ENCODE measurements at regions not wholly inside any gene's neighbourhood (a gene's known extent, or its start where the extent isn't known, plus 50 kb on each side); places are given as distances from the start of the nearest gene placed in this dataset.

GRCh38 chr15:93829115-93829870 lies 402.1 kb upstream of the MCTP2 start:
- Mint-ChIP-seq H3K4me3 (ENCODE audit: unreplicated experiment) (no peak overlapping the region), H3K36me3 (ENCODE audit: low read depth, unreplicated experiment) (no peaks in the 10 kb centered on the region), H3K4me1 (ENCODE audit: low read depth, unreplicated experiment) (peaks cover 15% of the 10 kb centered on the region), H3K27me3 (ENCODE audit: low read depth, unreplicated experiment) (peaks cover 2% of the 10 kb centered on the region), H3K27ac (ENCODE audit: unreplicated experiment) (peak overlapping the region; percentile 98), H3K9me3 (ENCODE audit: unreplicated experiment) (no peaks in the 10 kb centered on the region)
- peak overlapping the region; percentile 10 for H3K4me2 ChIP-seq (ENCODE audit: low read length)
- peak overlapping the region; percentile 2 for H3K9ac ChIP-seq (ENCODE audit: low read length)
- H3K27ac ChIP-seq (ENCODE audit: low read depth, low read length), result peak overlapping the region; percentile 53
- DNase-seq (ENCODE audit: low read depth), result peak; percentile 85
- peaks cover 7% of the 10 kb centered on the region for H3K4me1 ChIP-seq (ENCODE audit: insufficient read depth, low read length)
- H3K4me3 ChIP-seq (ENCODE audit: insufficient read depth, low read depth, low read length), result no peak overlapping the region
- H3K36me3 ChIP-seq (ENCODE audit: insufficient read depth, low read length), result no peaks in the 10 kb centered on the region
- no peaks in the 10 kb centered on the region for H3K79me2 ChIP-seq (ENCODE audit: insufficient read depth, low read length)
- FAIRE-seq, result peak; percentile 67
- no peaks in the 10 kb centered on the region for H3K27me3 ChIP-seq (ENCODE audit: insufficient read depth, low read length)
- H4K20me1 ChIP-seq (ENCODE audit: insufficient read depth, low read length), result no peaks in the 10 kb centered on the region
- no peak for TF ChIP-seq EZH2 (IDR thresholded peaks at IDR 0.05; ENCODE audit: insufficient read depth, low read length)
- no peak for TF ChIP-seq CTCF (IDR thresholded peaks at IDR 0.05; ENCODE audit: insufficient read depth, low read depth, low read length)
- no peaks in the 10 kb centered on the region for H3K9me3 ChIP-seq (ENCODE audit: insufficient read depth, low read depth, low read length)
- peak overlapping the region; percentile 33 for H2AFZ ChIP-seq (ENCODE audit: low read depth, low read length)

- Histone ChIP-seq H3K36me3 (ENCODE audit: insufficient read depth, low read length) (no peaks in the 10 kb centered on the region), H3K27ac (ENCODE audit: low read depth, low read length) (no peak overlapping the region), H3K4me2 (ENCODE audit: low read length) (no peak overlapping the region), H3K27me3 (ENCODE audit: insufficient read depth, low read length) (no peaks in the 10 kb centered on the region), H3K9ac (ENCODE audit: low read length) (no peak overlapping the region), H3K9me3 (ENCODE audit: insufficient read depth, low read depth, low read length) (no peaks in the 10 kb centered on the region), H3K4me3 (ENCODE audit: insufficient read depth, low read depth, low read length) (no peak overlapping the region), H2AFZ (ENCODE audit: low read depth, low read length) (no peak overlapping the region), H3K4me1 (ENCODE audit: insufficient read depth, low read length) (peaks cover 7% of the 10 kb centered on the region), H4K20me1 (ENCODE audit: insufficient read depth, low read length) (no peaks in the 10 kb centered on the region), H3K79me2 (ENCODE audit: insufficient read depth, low read length) (no peaks in the 10 kb centered on the region)
- no peak overlapping the region for H3K4me3 Mint-ChIP-seq (ENCODE audit: unreplicated experiment)
- peaks cover 15% of the 10 kb centered on the region for H3K4me1 Mint-ChIP-seq (ENCODE audit: low read depth, unreplicated experiment)
- DNase-seq (ENCODE audit: low read depth), result no peak
- H3K9me3 Mint-ChIP-seq (ENCODE audit: unreplicated experiment), result no peaks in the 10 kb centered on the region
- H3K27me3 Mint-ChIP-seq (ENCODE audit: low read depth, unreplicated experiment), result peaks cover 4% of the 10 kb centered on the region
- H3K36me3 Mint-ChIP-seq (ENCODE audit: low read depth, unreplicated experiment), result no peaks in the 10 kb centered on the region
- FAIRE-seq, result no peak
- TF ChIP-seq CTCF (IDR thresholded peaks at IDR 0.05; ENCODE audit: insufficient read depth, low read depth, low read length) (no peak), EZH2 (IDR thresholded peaks at IDR 0.05; ENCODE audit: insufficient read depth, low read length) (no peak)
- no peak overlapping the region for H3K27ac Mint-ChIP-seq (ENCODE audit: unreplicated experiment)
Measured at GRCh38 chr15:93826790-93827189, 404.6 kb upstream of the MCTP2 start.

GRCh38 chr15:93826293-93826692 lies 405.1 kb upstream of the MCTP2 start:
- H3K4me3 ChIP-seq (ENCODE audit: insufficient read depth, low read depth, low read length), result no peak overlapping the region
- H3K27ac ChIP-seq (ENCODE audit: low read depth, low read length), result no peak overlapping the region
- FAIRE-seq (no peak), DNase-seq (ENCODE audit: low read depth) (no peak)
- Mint-ChIP-seq H3K27ac (ENCODE audit: unreplicated experiment) (no peak overlapping the region), H3K4me3 (ENCODE audit: unreplicated experiment) (no peak overlapping the region), H3K36me3 (ENCODE audit: low read depth, unreplicated experiment) (no peaks in the 10 kb centered on the region), H3K9me3 (ENCODE audit: unreplicated experiment) (no peaks in the 10 kb centered on the region), H3K27me3 (ENCODE audit: low read depth, unreplicated experiment) (peaks cover 4% of the 10 kb centered on the region), H3K4me1 (ENCODE audit: low read depth, unreplicated experiment) (peaks cover 15% of the 10 kb centered on the region)
- no peak overlapping the region for H3K4me2 ChIP-seq (ENCODE audit: low read length)
- peaks cover 7% of the 10 kb centered on the region for H3K4me1 ChIP-seq (ENCODE audit: insufficient read depth, low read length)
- no peak overlapping the region for H2AFZ ChIP-seq (ENCODE audit: low read depth, low read length)
- H3K79me2 ChIP-seq (ENCODE audit: insufficient read depth, low read length), result no peaks in the 10 kb centered on the region
- H3K36me3 ChIP-seq (ENCODE audit: insufficient read depth, low read length), result no peaks in the 10 kb centered on the region
- H3K27me3 ChIP-seq (ENCODE audit: insufficient read depth, low read length), result no peaks in the 10 kb centered on the region
- no peaks in the 10 kb centered on the region for H4K20me1 ChIP-seq (ENCODE audit: insufficient read depth, low read length)
- H3K9me3 ChIP-seq (ENCODE audit: insufficient read depth, low read depth, low read length), result no peaks in the 10 kb centered on the region
- TF ChIP-seq CTCF (IDR thresholded peaks at IDR 0.05; ENCODE audit: insufficient read depth, low read depth, low read length) (no peak), EZH2 (IDR thresholded peaks at IDR 0.05; ENCODE audit: insufficient read depth, low read length) (no peak)
- no peak overlapping the region for H3K9ac ChIP-seq (ENCODE audit: low read length)
